NAMALWA (cell line): ENCODE measurements at regions not wholly inside any gene's neighbourhood (a gene's known extent, or its start where the extent isn't known, plus 50 kb on each side); places are given as distances from the start of the nearest gene placed in this dataset.

ENCODE experiments used
- DNase-seq: peaks from one replicate; pipeline ENCODE4 v3.0.0-alpha.2; 2015; ENCODE audit warnings: low spot score

DNA sequence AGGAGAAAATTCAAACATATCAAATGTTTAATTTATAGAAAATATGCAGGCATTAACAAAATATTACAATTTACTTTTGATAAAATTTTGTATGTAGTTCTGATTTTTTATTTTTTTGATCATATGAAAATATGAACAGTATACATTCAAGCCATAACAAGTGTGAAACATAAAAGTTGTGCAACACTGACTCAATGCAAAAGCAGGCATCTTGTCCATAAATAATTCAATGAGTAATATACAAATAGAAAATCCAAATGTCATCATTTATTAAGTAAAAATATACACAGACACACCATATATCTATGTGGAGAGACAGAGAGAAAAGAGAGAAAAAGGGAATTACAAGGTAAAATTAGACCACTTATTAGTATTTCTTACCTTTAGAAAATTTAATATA, 1183.9 kb downstream of the SLITRK1 start:
- no peak for DNase-seq

DNA sequence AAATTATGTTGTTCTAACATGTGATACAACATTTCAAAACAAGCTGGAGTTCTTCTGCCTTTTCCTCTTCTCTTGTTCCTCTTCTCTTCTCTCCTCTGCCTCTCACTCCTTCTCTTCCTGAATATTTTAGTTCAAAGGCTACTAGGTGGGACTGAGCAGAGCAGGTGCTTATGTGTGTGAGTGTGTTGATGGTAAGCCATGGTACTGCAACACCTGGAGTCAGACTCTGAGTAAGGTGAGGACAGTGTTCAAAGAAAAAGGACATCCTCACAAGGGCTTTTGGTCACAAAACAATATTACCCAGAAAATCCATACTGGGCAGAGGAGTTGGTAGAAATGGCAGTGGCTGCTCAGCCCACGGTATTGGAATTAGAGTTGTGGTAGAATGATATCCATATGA, 1188.7 kb downstream of the SLITRK1 start:
- no peak for DNase-seq

DNA sequence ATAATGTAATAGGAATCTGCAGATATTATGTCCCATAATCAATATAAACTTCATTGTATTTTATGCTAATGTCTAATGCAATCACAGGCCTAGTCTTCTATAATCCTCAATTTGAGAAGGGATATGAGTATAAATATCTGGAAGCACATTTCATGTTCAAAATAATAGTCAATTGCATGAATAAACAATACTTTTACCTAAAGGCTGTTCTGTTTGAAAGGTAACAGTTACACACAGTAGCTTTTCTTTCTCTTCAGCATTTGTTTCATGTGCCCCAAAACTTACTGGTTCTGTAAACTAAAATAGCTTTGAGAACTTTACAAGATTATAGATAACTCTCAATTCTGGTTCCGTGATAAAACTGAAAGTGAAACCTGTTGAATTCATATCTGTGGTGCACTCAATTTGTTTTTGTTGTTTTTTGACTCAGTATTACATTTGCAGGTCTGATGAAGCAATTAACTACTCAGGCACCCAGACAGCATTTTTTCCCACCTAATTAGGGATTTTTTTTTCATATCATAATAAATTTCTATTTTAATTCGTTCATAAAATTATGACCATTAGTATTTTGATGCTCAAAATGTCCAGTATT, 1193.8 kb downstream of the SLITRK1 start:
- DNase-seq, result peak; percentile 44

DNA sequence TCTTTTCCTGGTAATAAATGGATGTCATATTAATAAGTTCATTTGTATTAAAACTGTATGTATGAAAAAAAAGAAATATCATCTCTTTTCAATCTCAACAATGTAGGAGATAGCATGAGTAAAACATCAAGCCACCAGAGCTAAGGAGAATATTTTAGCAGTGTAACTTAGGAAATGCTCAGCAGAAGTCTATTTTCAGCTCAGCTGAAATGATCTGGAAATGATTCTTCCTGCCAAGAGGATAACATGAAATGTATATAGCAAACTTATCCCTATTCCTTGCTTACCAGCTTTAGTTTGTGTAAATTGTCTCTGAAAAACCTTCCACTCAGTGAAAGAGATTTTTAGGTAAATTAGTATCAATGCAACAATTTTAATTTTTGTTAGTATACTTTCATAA, 1194.4 kb downstream of the SLITRK1 start:
- DNase-seq, result no peak

DNA sequence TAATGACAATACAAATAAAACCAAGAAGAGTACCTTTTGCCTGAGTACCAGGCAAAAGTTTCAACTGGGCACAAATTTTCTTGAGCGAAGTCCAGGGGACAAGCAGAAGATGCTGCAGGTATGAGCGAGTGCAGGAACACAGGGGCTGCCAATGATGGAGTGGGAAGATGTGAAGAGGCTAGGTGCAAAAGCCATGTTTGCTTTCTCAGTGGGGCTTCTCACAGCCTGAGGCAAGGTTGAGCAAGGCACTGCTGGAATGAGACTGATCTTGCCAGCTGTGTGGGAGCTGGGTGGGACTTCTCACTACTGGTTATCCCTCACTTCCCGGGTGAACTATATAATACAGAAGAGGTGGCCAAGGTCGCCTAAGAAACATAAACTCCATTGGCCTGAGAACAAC, 1200.7 kb downstream of the SLITRK1 start:
- no peak for DNase-seq

DNA sequence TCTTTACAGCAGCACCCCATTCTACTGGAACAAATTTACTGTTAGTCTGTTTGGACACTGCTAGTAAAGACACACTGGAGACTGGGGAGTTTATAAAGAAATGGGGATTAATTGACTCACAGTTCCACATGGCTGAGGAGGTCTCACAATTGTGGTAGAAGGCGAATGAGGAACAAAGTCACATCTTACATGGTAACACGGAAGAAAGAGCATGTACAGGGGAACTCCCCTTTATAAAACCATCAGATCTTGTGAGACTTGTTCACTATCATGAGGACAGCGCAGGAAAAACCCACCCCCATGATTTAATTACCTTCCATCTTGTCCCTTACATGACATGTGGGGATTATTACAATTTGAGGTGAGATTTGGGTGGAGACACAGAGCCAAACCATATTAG, 1204.2 kb downstream of the SLITRK1 start:
- DNase-seq, result no peak

DNA sequence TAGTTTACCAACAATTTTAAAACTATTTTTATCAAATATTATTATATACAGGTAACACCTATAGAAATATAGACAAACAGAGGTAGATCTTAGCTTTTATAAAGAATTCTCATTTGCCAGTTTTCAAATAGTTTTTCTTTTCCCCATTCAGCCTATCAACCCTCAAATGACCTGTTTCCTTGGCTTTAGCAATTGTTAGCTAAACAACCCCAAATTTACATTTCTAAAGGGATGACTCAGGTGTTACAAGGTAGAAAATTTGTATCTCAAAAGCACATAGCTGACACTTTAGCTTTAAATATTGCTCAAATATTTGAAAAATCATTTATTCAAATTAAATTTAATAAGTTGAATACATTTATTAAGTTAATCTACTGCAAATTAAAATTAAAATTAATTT, 1207.2 kb downstream of the SLITRK1 start:
- no peak for DNase-seq

DNA sequence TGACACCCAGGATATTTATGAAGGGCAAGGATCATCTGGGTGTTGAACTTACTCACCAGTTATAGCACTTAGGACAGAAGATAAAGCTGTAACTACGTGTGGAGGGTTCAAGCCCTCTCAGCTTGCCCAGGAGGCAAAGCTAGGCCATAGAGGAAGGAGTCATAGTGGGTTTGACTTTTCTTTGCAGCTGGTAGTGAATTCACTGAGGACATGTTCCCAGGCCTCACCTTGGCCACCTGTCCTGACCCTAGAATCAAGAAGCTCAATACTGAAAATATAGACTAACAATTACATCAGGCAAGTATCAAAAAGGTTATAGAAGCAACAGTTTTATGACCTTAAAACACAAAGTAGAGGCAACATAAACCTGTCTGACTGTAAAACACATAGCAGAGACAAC, 1207.7 kb downstream of the SLITRK1 start:
- DNase-seq, result no peak

DNA sequence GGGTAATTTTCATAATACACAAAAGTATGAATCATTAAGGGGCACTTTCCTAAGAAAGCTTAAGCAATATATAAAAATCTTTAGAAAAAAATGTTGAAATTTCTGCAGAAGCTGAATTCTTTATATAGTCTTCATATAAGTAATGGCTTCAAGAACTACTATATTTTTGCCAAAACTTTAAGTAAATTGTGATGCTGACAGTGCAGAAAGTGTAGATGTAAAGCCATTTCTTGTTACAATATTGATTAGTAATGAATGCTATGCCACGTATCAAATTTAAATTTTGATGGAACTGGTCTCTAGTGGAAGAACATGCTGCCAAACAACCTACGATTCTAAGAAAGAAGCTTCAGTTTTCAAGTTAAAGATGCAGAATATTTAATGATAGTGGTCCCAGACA, 1210.0 kb downstream of the SLITRK1 start:
- DNase-seq, result no peak

DNA sequence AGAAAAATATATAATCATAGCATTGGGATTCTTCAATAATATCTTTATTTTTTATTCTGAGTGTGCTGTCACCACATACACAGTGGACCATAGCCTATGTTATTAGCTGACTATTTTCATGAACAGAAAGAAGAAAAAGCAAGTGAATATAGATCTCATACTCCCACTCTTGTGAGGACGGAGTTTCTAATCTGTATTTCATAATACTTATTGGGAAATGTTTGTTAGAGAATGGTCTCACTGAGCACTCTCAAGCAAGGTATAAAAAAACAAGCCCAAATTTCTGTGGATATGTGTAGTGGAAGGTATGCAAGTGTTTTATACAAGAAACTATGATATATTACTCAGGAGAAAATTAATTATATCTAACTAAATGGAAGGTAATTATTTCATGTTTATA, 1218.1 kb downstream of the SLITRK1 start:
- DNase-seq, result no peak

DNA sequence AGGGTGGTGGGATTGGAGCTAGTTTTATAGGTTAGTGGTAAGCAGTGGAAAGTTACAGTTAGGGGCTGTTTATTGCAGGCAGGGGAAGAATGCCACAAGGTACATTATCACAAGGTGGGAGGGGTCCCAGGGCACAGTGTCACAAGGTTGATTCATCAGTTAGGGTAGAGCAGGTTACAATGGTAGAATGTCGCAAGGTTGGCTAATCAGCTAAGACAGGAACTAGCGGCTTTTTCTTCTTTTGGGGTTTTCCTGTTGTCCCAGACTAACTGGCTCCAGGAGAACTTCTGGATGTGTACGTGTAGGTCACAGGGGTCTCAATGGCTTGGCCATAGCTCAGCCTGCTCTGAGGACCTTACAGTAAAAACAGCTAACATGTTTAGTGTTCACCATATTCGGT, 1221.1 kb downstream of the SLITRK1 start:
- DNase-seq, result no peak

DNA sequence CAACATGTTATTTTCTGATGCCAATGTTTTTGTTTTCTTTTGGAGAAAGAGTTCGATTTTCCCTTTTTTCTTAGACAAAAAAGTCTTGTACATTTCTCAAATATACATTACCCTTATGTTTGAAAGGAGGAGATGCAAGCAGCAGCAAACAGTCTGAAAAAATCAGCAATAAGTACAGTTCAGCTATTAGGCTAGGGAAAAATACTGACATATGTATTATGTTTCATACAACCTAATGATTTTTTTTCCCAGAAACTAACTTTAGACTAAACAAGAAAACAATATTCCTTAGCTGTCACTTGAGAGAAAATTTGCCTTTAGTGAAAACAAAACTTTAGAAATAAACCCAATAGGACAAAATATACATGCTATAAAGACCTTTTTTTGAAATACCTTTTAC, 1223.5 kb downstream of the SLITRK1 start:
- no peak for DNase-seq

DNA sequence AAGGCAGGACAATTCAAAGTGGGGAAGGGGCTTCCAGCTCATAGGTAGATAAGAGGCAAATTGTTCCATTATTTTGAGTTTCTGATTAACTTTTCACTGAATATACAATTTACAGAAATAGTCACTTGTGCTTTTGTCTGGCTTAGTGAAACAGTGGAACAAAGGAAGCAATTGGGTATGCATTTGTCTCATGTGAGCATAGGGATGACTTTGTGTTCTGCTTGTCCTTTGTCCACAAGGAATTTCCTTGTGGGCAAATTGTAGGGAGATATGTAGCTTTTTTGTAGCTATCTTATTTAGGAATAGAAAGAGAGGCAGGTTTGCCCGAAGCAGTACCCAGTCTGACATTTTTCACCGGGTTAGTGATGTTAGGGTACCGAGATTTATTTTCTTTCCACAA, 1224.8 kb downstream of the SLITRK1 start:
- no peak for DNase-seq

DNA sequence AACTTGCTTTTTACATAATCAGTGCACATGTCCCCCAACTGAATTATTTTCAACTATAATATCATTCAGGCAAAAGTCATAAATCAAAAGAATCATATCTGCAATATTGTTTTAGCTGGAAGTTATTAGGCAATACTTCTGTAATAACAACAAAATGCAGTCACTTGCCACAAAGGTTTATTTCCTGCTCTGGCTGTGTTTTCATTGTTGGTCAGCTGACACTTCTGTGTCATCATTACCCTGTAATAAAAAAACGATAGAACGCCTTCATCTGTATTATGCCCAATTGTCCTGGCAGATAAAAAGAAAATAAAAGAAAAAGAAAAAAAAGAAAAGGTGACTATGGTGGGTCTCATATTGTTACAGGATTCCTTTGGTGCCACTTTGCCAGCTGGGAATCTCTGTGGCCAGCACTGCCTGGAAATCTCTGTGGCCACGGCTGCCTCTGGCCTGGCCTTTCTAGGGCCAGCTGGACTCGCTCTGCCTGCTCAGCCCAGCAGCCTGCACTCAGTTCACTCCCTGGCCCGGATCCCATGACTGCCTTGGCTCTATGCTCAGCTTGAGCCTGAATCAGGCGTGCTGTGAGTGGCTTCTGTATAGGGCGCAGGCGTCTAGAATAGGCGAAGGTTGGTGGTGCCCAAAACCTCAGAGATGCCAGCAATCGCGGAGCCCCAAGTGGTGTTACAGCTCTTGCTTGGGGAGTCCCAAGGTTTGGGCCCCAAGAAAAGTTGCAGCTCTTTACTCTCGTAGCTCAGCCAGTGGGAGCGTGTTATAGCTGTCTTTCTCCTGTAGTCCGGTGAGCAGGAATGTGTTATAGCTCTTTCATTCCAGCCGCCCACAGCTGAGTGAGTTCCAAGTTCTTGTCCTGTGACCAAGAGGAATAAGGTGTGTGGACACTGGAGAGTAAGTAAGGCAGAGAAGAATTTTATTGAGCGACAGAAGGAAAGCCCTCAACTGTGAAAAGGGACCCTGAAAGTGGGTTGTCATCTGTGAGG, 1227.1 kb downstream of the SLITRK1 start:
- no peak for DNase-seq

DNA sequence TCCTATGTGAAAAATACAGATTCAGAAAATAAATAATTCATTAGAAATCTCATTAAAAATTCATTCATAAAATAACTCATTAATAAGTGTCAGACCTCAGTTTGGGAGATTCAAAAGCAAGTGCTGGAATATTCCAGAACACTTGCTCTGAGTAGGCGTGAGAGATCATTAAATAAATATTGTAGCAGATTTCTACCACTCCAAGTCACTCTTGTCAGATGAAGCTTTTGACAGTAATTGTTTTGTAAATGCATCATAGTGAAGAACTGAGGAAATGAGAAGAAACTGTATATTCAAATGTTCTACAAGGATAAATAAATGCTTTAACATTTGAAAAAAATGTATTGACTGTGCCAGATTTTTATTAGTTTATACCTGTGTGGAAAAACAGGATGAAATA, 1228.1 kb downstream of the SLITRK1 start:
- DNase-seq, result no peak

DNA sequence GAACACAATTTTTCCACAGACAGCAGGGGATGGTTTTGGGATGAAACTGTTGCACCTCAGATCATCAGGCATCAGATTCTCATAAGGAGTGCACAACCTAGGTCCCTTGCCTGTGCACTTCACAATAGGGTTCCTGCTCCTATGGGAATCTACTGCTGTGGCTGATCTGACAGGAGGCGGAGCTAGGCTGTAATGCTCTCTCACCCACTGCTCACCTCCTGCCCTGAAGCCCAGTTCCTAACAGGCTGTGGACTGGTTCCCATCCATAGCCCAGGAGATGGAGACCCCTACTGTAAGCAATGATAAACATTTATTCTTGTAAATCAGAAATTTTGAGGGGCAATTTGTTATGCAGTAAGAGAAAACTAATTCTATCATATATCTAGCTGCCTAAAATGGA, 1234.7 kb downstream of the SLITRK1 start:
- DNase-seq, result no peak

DNA sequence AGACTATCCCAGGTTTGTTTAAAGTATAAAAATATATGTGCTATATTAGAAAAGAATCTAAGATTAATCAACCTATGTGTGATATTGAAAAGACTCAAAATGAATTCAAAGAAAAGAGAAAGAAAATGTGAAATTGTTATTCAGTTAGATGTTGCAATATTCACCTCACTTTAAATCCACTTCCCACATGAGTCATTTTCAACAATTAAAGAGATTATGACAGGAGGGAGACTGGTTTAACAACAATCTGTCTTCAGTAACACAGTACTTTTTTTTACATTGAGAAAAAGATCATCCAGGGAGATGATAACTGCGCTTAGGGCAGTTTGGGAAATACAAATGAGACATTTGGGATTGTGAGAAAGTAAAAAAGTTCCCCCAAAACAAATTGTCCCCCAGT, 1246.2 kb downstream of the SLITRK1 start:
- DNase-seq, result no peak

DNA sequence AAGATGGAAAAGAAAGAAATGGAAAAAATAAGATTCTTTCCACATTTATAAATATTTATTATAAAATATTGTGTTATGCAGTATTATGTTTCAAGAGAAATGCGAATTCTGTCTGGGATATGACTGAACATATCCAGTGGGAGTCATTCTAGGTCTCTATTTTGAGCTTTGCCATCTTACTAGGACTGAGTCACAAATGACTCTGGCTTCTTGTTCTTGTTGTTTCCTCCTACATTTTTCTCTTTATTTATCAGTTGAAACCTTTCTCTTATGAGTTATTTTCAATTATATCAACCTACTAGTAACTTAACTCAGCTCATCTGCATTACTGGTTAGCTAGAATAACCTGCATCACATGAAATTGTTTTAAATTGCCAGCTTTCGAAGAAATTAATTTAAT, 1247.3 kb downstream of the SLITRK1 start:
- DNase-seq, result no peak

DNA sequence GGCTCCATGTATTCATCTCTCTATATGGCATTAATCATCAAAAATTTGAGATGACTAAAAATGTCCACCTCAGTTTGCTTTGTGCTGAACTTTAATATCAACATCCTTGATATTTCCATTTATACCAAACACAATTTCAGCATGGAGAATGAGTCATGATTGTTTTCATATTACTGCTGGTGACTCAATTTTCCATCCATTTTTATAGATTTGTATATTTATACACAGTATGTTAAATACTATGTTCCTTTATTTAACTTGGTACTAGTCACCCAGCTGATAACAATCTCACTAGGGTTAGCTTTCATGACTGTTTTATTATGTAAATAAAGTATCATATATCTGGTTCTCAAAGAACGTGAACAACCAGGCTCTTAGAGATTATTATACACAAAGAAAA, 1255.1 kb downstream of the SLITRK1 start:
- no peak for DNase-seq

DNA sequence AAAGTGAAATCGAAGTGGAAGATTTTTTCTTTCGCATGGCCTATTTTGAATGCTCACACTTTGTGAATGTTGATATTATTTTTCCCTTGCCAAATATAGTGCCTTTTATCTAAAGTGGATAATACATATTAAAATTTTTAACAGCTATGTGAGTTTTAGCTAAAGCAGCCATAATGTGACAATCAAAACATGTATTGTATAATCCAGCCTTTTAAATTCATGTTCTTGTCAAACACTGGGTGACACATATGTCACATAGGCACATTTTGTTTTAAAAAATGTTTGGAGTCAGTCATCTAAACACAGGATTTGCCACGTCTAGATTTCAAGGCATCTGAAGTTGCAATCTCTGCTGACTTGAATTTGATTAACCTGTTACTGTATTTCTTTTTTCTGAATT, 1256.6 kb downstream of the SLITRK1 start:
- DNase-seq, result no peak

DNA sequence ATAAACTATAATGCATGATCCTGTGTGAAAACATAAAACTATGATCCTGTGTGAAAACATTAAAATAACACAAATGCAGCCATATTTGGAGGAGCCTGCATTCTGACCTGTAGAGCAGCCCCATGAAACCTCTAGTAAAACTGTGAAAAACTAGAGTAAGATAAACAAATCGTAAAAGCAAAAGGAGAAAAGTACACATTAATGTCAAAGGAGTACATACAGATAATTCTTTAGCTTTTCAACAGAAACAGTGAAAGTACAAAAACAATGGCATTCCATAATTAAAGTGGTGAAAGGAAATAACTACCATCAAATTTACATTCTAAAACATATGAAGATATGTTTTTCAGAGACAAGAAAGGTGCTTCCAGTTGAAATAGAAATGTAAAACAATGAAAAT, 1267.2 kb downstream of the SLITRK1 start:
- no peak for DNase-seq

DNA sequence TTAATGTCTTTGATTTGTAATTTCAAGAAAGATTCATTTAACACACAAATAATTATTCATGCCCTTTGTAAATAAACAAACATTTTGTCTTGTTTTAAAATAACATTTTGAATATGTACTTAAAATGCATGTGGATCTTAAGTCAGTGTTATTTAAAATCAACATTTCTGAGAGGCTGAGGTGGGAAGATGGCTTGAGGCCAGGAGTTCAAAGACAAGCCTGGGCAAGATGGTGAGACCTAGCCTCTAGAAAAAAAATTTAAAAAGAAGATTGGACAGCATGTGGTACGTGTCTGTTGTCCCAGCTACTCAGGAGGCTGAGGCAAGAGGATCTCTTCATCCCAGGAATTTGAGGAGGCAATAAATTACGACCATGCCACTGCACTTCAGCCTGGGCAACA, 1268.2 kb downstream of the SLITRK1 start:
- DNase-seq, result no peak

DNA sequence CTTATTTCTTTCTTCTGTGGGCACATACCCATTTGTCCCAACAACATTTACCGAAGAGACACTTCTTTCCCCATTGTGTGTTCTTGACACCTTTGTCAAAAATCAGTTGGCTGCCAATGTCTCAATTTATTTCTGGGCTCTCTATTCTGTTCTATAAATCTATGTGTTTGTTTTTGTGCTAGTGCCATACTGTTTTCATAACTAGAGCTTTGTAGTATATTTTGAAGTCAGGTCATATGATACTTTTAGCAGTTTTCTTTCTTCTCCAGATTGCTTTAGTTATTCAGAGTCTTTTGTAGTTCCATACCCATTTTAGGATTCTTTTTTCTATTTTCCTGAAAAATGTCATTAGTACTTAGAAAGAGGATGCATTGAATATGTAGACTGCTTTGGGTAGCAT, 1276.3 kb downstream of the SLITRK1 start:
- DNase-seq, result no peak

DNA sequence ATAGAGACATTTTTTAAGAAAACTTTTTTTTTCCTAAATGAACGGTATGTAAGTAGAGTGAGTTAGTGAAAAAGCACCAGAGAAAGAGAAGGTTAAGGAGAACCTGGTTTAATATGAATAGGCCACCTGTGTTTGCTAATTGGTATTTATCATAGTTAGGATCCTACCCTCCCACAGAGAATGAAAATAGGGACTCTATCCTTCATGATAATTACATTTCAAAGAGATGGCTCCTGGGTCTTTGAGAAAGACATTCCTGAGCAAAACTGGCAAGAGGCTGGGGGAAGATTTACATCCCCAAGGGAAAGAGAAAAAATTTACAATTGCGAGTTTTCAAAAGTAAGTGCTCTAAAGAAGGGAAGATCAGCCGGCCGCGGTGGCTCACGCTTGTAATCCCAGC, 1284.5 kb downstream of the SLITRK1 start:
- DNase-seq, result no peak
